ENCODE measurements at regions not wholly inside any gene's neighbourhood (a gene's known extent, or its start where the extent isn't known, plus 50 kb on each side); places are given as distances from the start of the nearest gene placed in this dataset.
"Not testable (repeated sequence)": the region's sequence is repeated elsewhere in the genome, so short reads cannot be mapped to it uniquely, and the experiment has no call there.

DNA sequence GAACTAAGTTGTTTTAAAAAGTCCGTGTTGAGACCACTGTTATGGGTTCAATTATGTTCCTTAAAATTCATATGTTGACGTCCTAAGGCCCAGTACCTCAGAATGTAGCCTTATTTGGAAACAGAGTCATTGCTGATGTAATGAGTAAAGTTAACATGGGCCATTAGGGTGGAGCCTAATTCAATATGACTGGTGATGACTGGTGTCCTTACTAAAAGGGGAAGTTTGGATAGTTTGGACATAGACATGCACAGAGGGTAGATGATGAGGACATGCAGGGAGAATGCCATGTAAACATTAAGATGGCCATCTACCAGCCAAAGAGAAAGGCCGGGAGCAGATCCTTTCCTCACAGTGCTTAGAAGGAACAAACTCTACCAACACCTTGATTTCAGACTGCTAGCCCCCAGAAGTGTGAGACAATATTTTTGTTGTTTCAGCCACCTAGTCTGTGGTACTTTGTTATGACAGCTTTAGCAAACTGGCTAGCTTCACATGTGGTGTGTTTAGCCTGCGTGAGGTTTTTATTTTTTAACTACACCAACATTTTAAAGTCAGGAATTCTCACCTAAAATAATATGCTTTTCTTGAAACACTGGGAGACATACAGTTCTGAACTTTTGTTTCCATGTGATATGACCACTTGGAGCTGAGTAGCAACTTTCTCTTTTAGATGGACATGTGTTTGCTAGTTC is 135.3 kb downstream of the YIPF5 start:
- H3K27ac ChIP-seq (ENCODE audit: low read length), result no peak overlapping the region
- no peak overlapping the region for H3K4me3 ChIP-seq (ENCODE audit: low read length)
- H3K36me3 ChIP-seq (ENCODE audit: control insufficient read depth, low read depth, low read length), result no peaks in the 10 kb centered on the region
- H3K4me1 ChIP-seq (ENCODE audit: control insufficient read depth, low read depth, low read length), result no peaks in the 10 kb centered on the region
- no peaks in the 10 kb centered on the region for H3K27me3 ChIP-seq (ENCODE audit: control insufficient read depth, insufficient read depth, low read length)
- H3K9me3 ChIP-seq (ENCODE audit: control insufficient read depth, low read depth, low read length), result no peaks in the 10 kb centered on the region
- no peak overlapping the region for H3K9ac ChIP-seq (ENCODE audit: low read length)

DNA sequence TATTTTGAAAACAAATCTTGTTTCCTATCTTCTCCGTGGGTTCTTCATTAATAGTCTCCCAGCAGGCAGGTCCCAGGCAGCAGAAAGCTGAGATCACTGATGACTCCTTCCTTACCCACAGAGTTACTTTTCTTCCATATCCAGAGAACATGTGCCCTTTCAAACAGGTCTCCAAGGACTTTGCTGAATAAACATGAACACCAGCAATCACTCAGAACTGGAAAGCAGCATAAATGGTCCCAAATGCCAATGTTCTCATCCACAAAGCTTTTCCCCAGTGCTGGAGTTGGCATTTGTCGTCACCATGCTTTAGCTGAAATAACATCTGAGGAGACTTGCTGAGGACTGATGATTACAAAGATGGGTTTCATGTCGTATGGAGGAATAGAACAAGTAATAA is 134.0 kb downstream of the YIPF5 start:
- H3K4me1 ChIP-seq (ENCODE audit: control insufficient read depth, low read depth, low read length), result no peaks in the 10 kb centered on the region
- H3K9ac ChIP-seq (ENCODE audit: low read length), result no peak overlapping the region
- H3K27ac ChIP-seq (ENCODE audit: low read length), result no peak overlapping the region

GRCh38 chr5:144040615-144041305 is 129.7 kb downstream of the YIPF5 start:
- Histone ChIP-seq H3K27ac (ENCODE audit: low read length) (no peak overlapping the region), H3K4me1 (ENCODE audit: control insufficient read depth, low read depth, low read length) (no peaks in the 10 kb centered on the region), H3K9ac (ENCODE audit: low read length) (no peak overlapping the region), H3K36me3 (ENCODE audit: control insufficient read depth, low read depth, low read length) (no peaks in the 10 kb centered on the region), H3K4me3 (ENCODE audit: low read length) (no peak overlapping the region), H3K9me3 (ENCODE audit: control insufficient read depth, low read depth, low read length) (no peaks in the 10 kb centered on the region), H3K27me3 (ENCODE audit: control insufficient read depth, insufficient read depth, low read length) (no peaks in the 10 kb centered on the region)

More for the DNA sequence above, 134.0 kb downstream of the YIPF5 start:
- H3K27me3 ChIP-seq (ENCODE audit: control insufficient read depth, insufficient read depth, low read length), result no peaks in the 10 kb centered on the region
- H3K36me3 ChIP-seq (ENCODE audit: control insufficient read depth, low read depth, low read length), result no peaks in the 10 kb centered on the region
- no peaks in the 10 kb centered on the region for H3K9me3 ChIP-seq (ENCODE audit: control insufficient read depth, low read depth, low read length)
- H3K4me3 ChIP-seq (ENCODE audit: low read length), result no peak overlapping the region

GRCh38 chr5:144042156-144042555 is 128.3 kb downstream of the YIPF5 start:
- H3K9ac ChIP-seq (ENCODE audit: low read length), result no peak overlapping the region
- no peaks in the 10 kb centered on the region for H3K9me3 ChIP-seq (ENCODE audit: control insufficient read depth, low read depth, low read length)
- H3K4me3 ChIP-seq (ENCODE audit: low read length), result no peak overlapping the region
- H3K36me3 ChIP-seq (ENCODE audit: control insufficient read depth, low read depth, low read length), result no peaks in the 10 kb centered on the region
- no peaks in the 10 kb centered on the region for H3K27me3 ChIP-seq (ENCODE audit: control insufficient read depth, insufficient read depth, low read length)
- no peaks in the 10 kb centered on the region for H3K4me1 ChIP-seq (ENCODE audit: control insufficient read depth, low read depth, low read length)
- no peak overlapping the region for H3K27ac ChIP-seq (ENCODE audit: low read length)

DNA sequence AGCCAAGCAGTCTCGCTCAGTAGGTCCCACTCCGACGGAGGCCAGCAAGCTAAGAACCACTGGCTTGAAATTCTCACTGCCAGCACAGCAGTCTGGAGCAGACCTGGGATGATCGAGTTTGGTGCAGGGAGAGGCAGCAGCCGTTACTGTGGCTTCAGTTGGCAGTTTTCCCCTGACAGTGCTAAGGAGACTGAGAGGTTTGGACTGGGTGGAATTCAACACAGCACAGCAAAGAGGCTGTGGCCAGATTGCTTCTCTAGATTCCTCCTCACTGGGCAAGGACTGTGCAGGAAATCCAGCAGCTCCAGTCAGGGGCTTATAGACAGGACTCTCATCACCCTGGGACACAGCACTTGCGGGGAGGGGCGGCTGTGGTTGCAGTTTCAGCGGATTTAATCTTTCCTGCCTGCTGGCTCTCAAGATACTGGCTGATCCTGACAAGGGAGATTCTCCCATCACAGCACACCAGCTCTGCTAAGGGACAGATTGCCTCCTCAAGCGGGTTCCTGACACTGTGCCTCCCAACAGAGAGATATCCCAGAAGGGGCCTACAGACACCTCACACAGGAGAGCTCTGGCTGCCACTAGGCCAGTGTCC is 122.1 kb downstream of the YIPF5 start:
- Histone ChIP-seq H3K9ac (ENCODE audit: low read length) (no peak overlapping the region), H3K36me3 (ENCODE audit: control insufficient read depth, low read depth, low read length) (no peaks in the 10 kb centered on the region), H3K27ac (ENCODE audit: low read length) (no peak overlapping the region), H3K9me3 (ENCODE audit: control insufficient read depth, low read depth, low read length) (no peaks in the 10 kb centered on the region), H3K27me3 (ENCODE audit: control insufficient read depth, insufficient read depth, low read length) (no peaks in the 10 kb centered on the region), H3K4me1 (ENCODE audit: control insufficient read depth, low read depth, low read length) (no peaks in the 10 kb centered on the region), H3K4me3 (ENCODE audit: low read length) (no peak overlapping the region)

- not testable (repeated sequence) for H3K27ac ChIP-seq (ENCODE audit: low read length); H3K27me3 ChIP-seq (ENCODE audit: control insufficient read depth, insufficient read depth, low read length); H3K4me3 ChIP-seq (ENCODE audit: low read length); H3K36me3 ChIP-seq (ENCODE audit: control insufficient read depth, low read depth, low read length); H3K4me1 ChIP-seq (ENCODE audit: control insufficient read depth, low read depth, low read length); H3K9me3 ChIP-seq (ENCODE audit: control insufficient read depth, low read depth, low read length); H3K9ac ChIP-seq (ENCODE audit: low read length)
Measured at GRCh38 chr5:144055391-144055790, 115.1 kb downstream of the YIPF5 start.

GRCh38 chr5:144060091-144060490 is 110.4 kb downstream of the YIPF5 start:
- not testable (repeated sequence) for H3K9me3 ChIP-seq (ENCODE audit: control insufficient read depth, low read depth, low read length); H3K36me3 ChIP-seq (ENCODE audit: control insufficient read depth, low read depth, low read length); H3K27me3 ChIP-seq (ENCODE audit: control insufficient read depth, insufficient read depth, low read length); H3K4me3 ChIP-seq (ENCODE audit: low read length); H3K4me1 ChIP-seq (ENCODE audit: control insufficient read depth, low read depth, low read length); H3K9ac ChIP-seq (ENCODE audit: low read length); H3K27ac ChIP-seq (ENCODE audit: low read length)

GRCh38 chr5:144060598-144060997 is 109.9 kb downstream of the YIPF5 start:
- Histone ChIP-seq H3K27me3 (ENCODE audit: control insufficient read depth, insufficient read depth, low read length) (no peaks in the 10 kb centered on the region), H3K4me3 (ENCODE audit: low read length) (no peak overlapping the region), H3K4me1 (ENCODE audit: control insufficient read depth, low read depth, low read length) (no peaks in the 10 kb centered on the region), H3K9me3 (ENCODE audit: control insufficient read depth, low read depth, low read length) (no peaks in the 10 kb centered on the region), H3K9ac (ENCODE audit: low read length) (no peak overlapping the region), H3K27ac (ENCODE audit: low read length) (no peak overlapping the region), H3K36me3 (ENCODE audit: control insufficient read depth, low read depth, low read length) (no peaks in the 10 kb centered on the region)

GRCh38 chr5:144065786-144066185 is 104.7 kb downstream of the YIPF5 start:
- Histone ChIP-seq H3K4me1 (ENCODE audit: control insufficient read depth, low read depth, low read length) (no peaks in the 10 kb centered on the region), H3K36me3 (ENCODE audit: control insufficient read depth, low read depth, low read length) (no peaks in the 10 kb centered on the region), H3K4me3 (ENCODE audit: low read length) (no peak overlapping the region), H3K9me3 (ENCODE audit: control insufficient read depth, low read depth, low read length) (no peaks in the 10 kb centered on the region), H3K27me3 (ENCODE audit: control insufficient read depth, insufficient read depth, low read length) (no peaks in the 10 kb centered on the region), H3K27ac (ENCODE audit: low read length) (no peak overlapping the region), H3K9ac (ENCODE audit: low read length) (no peak overlapping the region)

GRCh38 chr5:144072518-144072927 is 97.9 kb downstream of the YIPF5 start:
- no peak overlapping the region for H3K9ac ChIP-seq (ENCODE audit: low read length)
- H3K9me3 ChIP-seq (ENCODE audit: control insufficient read depth, low read depth, low read length), result no peaks in the 10 kb centered on the region
- H3K4me3 ChIP-seq (ENCODE audit: low read length), result no peak overlapping the region
- no peaks in the 10 kb centered on the region for H3K36me3 ChIP-seq (ENCODE audit: control insufficient read depth, low read depth, low read length)
- peaks cover 5% of the 10 kb centered on the region for H3K4me1 ChIP-seq (ENCODE audit: control insufficient read depth, low read depth, low read length)
- no peaks in the 10 kb centered on the region for H3K27me3 ChIP-seq (ENCODE audit: control insufficient read depth, insufficient read depth, low read length)
- H3K27ac ChIP-seq (ENCODE audit: low read length), result no peak overlapping the region

- no peaks in the 10 kb centered on the region for H3K36me3 ChIP-seq (ENCODE audit: control insufficient read depth, low read depth, low read length)
- H3K4me3 ChIP-seq (ENCODE audit: low read length), result no peak overlapping the region
- peaks cover 5% of the 10 kb centered on the region for H3K4me1 ChIP-seq (ENCODE audit: control insufficient read depth, low read depth, low read length)
- H3K27me3 ChIP-seq (ENCODE audit: control insufficient read depth, insufficient read depth, low read length), result no peaks in the 10 kb centered on the region
- no peak overlapping the region for H3K9ac ChIP-seq (ENCODE audit: low read length)
- H3K27ac ChIP-seq (ENCODE audit: low read length), result no peak overlapping the region
- peaks cover 6% of the 10 kb centered on the region for H3K9me3 ChIP-seq (ENCODE audit: control insufficient read depth, low read depth, low read length)
Measured at GRCh38 chr5:144076521-144077083, 93.9 kb downstream of the YIPF5 start.

Measured in iPS-18a (cell line).